Stimulated activated CD4-positive, alpha-beta T cell treated with anti-CD3 and anti-CD28 coated beads, TNF-alpha, amount 100 ng/mL, for 24 hours (primary cell): ENCODE measurements at regions not wholly inside any gene's neighbourhood (a gene's known extent, or its start where the extent isn't known, plus 50 kb on each side); places are given as distances from the start of the nearest gene placed in this dataset.
A peak's percentile ranks its signal among the peaks of the same experiment; 100 is the strongest.
"Not testable (repeated sequence)": the region's sequence is repeated elsewhere in the genome, so short reads cannot be mapped to it uniquely, and the experiment has no call there.

Experiments used
- DNase-seq, 3 experiments: peaks; one replicate each; pipeline ENCODE4 v3.0.0-alpha.2; 2020; ENCODE audit warnings: low read depth in 3 of 3

DNA sequence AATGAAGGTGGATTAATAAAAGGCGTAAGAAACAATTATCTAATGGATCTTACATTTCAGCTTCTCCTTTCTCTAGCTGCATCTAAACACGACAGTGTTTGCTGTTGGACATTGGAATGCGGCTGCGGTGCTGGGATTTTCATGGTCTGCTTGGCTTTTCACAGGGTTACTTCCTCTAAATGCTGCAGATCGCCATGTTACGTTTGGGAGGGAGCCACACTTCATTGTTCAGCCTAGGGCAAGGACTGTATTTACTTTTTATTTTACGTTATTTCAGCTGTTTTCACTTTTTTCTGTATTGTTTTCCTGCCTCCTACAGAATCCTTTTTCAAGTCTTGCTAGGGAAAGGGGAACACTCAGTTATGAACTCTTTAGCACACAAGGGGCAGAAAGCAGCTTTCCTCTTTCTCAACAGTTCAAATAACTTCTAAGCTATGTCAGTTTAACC lies 97.9 kb upstream of the MTHFD1L start:
- no peak for DNase-seq

DNA sequence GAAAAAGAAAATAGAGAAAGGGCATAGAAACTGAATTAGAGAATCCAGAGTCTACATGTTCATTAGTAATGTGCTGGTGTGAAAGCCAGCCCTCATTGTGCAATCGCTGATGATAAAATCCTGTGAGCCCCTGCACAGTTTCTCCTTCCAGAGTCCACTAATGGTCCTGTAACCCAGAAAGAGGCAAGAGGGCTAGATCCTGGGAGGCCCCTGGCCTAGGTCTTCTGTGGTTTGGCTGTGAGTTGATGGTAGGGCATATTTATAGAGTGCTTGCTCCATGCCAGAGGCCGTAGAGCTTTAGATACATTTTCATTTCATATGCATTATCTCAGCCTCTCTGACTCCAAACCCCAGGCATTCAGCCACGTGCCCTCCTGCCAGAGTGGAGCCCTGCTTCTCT lies 94.9 kb upstream of the MTHFD1L start:
- no peak for DNase-seq

DNA sequence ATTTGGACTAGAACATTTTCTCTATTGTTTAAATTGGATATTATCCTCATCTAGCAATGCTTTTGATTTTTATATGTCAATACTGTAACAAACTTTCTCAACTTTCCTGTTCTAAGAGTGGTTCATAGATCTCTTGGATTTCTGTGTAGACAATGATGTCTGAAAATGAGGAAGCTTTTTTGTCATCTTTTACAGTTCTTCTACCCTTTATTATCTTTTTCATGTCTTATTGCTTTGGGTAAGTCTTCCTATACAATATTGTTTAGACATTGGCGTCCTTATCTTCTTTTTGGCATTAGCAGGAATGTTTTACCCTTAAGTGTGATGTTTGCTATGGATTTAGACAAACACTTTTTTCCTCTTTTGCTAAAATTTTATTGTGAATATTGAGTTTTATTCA lies 91.5 kb upstream of the MTHFD1L start:
- no peak for DNase-seq

DNA sequence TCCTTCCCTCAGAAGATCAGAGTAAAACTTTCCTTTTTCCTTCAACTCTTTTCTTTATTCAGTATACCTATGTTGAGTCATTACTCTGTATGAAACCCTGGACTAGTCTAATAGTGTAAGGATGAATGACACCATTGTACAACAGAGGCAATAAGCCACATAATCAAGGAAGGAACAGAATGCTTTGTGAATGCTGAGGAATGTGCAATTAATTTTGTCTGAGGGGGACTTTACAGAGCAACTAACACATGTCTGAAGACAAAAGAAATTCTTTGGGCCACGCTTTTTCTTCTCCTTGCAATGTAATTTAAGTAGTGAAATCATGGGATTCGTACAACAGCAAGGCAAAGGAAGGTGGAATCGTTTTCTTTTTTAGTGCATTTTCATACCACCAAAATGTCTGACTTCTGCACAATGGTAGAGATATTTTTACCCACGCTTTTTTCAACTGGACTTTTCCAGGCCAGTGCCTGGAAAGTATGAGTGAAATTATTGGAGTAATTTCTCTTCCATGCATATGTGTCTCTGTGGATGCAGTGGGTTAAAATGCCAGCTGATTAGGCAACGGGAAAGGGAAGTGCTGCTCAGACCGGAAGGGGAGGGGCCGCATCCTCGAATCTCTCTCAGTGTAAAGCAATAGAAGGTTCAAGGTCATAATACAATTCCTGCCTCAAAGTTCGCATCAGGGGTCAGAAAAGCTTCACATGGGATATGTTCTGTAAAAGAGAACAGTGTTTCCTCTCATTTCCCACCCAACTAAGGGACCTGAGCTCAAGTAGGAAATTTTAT lies 89.9 kb upstream of the MTHFD1L start:
- DNase-seq, result no peak

DNA sequence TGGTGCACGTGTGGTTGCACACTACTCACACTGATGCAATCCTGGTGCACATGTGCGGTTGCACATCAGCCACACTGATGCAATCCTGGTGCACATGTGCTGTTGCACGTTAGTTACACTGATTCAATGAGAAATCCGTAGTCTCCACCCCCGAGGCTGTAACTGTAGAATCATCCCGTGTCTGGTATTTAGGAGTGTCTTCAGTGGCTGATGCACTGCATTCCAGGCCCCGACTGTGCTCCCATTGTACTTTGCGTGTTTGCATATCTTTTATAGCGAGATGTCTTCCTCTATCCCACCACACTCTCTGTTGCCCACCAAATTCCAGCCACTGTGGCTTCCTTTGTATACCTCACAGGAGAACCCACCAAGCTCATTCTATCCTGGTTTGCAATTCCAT lies 87.8 kb upstream of the MTHFD1L start:
- no peak for DNase-seq

DNA sequence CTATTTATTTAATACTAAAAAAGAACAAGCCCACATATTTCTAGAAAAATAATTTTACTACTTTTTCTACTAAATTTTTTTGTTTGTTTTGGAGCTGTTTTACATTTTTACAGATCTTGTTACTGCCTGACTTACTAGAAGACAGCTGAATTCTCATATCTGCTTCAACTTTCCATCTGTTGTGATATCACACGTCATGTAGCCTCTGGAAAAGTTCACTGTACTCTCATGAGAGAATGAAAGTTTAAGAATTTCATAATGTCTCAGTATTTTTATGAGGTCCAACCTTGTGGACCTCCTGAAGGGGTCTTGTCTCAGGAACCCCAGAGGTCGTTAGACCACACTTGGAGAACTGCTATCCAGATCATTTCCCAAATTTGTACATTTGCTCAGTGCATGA lies 81.7 kb upstream of the MTHFD1L start:
- no peak for DNase-seq

DNA sequence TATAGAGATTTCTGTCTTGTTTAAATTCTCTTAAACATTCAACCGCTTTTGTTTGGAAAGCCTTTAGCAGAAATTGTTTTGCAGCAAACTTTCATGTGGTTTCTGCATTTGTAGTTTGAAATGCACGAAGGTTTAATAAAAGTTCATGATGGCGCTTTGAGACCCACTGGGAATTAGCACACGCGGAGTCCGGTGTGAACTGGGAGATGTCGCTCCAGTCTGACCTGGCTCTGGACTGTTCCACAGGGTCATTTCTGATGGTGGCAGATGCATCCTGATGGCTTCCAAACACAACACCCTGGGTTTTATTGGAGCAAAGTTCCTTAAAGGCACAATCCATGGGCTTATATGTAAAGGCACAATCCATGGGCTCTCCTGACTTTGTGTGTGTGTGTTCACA lies 78.1 kb upstream of the MTHFD1L start:
- DNase-seq, result no peak

DNA sequence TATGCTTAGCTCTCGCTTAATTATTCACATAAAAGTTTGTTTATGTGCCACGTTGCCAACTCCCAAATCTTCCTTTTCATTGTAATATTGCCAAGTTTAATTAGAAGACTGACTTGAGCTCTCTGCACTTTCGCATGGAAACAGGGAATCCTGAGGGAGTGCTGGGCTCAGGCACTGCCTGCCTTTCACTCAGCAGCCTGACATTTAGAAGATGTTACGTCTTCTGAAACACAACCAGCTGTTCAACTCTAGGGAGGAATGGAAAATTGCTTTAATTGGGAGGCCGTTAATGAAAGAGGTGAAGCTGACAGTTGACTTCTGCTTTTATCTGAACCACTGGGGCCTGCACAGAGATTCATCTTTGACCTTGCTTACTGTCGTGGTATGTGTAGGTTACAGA lies 77.4 kb upstream of the MTHFD1L start:
- DNase-seq, result no peak

DNA sequence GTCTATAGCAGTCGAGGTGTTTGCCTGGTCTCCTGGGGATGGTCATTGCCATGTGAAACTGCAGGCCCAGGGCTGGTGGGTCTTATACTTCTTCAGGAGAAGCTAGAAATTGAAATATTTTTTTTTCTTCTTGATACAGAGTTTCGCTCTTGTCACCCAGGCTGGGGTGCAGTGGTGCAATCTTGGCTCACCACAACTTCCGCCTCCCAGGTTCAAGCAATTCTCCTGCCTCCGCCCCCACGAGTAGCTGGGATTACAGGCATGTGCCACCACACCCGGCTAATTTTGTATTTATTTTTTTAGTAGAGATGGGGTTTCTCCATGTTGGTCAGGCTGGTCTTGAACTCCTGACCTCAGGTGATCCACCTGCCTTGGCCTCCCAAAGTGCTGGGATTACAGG lies 75.6 kb upstream of the MTHFD1L start:
- DNase-seq, result not testable (repeated sequence)

DNA sequence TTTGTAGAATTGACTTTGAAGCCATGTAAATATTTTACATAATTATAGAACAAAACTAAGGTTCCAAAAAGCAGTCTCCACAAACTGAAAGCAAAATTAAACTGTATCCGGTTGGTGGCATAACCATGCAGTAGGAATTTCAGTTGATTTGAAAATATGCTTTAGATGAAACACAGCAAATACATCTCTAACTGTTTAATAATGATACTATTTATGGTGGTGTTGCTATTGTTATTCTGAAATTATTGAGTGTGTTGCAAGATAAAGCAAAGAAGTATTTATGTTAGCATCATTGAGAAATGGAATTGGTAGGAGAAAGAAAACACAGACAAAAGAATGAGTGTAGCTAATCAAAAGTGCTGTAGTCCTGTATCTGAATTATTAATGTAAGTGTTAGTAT lies 73.8 kb upstream of the MTHFD1L start:
- no peak for DNase-seq

DNA sequence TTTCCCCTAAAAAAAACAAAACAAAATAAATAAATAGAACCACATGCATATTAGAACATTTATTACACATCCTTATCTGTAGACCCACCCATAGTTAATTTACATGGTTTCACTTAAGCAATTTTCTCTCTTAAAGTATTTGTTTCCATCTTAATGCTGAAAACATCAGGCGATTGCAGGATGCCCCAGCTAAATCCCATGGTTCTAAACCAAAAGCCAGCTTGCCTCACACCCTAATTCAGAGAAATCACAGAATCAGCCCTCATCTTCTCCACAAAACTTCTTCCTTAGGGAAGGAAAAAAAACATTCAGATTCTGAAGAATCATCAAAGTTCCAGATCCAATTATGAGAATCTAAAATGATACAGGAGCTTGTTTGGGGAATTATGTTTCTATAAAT lies 67.6 kb upstream of the MTHFD1L start:
- DNase-seq, result no peak

DNA sequence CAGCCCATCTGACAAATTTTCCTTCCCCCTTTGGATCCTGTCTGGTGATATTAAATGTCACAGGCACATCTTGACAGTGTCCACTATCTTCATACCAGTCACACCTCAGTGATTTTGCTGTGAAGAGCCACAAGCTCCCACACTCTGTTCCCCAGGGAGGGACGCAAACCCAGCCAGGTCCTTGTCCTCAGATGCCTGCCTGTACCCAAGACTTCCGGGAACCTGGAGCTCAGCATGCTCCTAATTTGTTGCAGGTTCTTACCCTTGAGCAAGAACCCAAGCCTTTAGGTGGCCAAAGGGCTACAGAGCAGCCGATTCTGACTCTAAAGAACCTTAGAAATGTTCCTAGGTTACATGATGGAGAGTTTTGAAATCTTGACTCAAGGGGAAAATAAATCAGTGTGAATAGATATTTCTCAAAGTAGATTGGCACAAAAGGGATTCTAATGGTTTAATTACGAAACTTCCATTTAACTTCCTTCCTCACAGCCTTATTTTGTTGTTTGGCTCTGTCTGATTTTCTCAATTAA lies 66.2 kb upstream of the MTHFD1L start:
- DNase-seq, result no peak

DNA sequence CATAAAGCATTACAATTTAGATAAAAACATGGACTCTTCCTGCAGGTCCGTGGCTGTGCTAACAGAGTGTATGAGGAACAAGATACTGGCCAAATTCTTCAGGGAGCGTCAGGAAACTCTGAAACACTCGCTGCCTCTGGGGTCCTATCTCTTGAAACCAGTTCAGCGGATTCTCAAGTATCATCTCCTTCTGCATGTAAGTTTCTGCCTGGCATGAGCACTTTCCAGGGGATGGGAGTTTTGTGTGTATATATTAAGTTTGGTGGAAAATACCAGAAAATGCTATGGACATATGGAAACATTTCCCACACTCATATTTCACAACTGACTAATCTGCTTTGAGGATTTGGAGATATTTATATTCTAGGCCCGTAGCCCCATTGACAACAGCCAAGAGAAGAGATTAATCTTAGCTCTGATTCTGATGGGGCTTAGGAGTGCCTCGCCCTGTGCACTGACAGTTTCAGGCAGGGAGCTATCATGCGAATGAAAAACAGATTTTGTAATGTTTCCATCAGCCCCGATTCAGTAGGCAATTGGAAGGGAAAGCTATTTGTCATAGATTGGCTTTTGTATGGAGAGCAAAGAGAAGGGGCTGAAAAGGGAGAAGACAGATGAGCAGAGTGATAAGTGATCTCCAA lies 64.7 kb upstream of the MTHFD1L start:
- no peak for DNase-seq

DNA sequence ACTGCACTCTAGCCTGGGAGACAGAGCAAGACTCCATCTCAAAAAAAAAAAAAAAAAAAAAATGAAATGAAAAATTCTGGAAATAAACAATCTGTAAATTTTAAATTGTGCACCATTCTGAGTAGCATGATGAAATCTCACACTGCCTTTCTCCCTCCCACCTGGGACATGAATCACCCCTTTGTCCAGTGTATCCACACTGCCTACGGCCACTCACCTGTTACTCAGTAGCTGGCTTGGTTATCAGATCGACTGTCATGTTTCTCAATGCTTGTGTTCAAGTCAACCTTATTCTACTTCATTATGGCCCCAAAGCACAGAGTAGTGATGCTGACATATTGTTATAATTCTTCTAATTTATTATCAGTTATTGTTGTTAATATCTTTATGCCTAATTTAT lies 58.7 kb upstream of the MTHFD1L start:
- no peak for DNase-seq

DNA sequence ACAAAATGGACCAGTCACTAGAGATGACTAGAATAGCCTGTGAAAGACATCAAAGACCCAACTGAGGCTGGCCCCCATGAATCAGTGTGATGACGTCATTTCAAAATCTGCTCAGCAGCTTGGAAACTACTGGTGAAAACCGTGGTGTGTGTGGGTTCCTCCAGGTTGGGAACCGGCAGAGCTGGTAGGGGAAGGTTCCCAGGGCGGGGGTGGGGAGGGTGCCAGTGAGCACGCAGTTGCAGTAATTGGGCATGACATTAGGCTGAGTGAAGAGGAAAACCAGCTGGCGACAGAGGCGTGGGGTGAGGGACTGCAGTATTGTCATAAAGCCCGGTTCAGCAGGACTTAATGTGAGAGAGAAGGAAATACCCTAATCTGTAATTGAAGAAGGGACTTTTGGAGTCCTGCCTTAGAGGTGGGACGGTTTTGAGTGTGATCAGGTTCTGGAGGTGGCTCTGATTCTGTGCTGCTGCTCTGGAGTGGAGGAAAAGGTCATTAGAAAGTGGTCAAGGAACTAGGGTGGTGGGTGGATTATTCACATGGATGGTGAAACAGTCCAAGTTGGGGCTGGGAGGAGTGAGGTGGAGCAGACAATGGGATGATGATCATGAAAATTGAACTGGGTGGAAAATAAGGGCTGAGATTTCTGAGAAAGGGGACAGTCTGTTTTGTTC lies 52.0 kb upstream of the MTHFD1L start:
- DNase-seq, result peak in 1 of 3 experiments; percentile 46

DNA sequence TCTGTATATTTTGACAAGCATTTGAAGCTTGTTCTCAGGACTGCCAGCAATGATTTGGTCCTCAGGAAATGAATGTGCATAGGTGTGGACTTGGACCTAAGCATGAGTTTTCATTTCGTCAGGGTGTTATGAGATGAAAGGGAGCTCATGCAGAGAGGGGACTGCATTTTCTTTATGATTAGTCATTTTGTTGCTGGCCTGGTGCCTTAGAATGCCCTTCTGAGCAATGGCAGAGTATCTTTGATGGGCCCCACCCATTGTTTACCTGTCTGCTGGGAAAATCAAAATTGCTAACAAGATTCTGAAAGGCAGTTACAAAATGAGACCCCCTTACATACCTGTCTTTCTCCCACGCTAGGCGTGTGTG lies 51.5 kb upstream of the MTHFD1L start:
- DNase-seq, result no peak
